ENCODE measurements at regions not wholly inside any gene's neighbourhood (a gene's known extent, or its start where the extent isn't known, plus 50 kb on each side); places are given as distances from the start of the nearest gene placed in this dataset.

DNA sequence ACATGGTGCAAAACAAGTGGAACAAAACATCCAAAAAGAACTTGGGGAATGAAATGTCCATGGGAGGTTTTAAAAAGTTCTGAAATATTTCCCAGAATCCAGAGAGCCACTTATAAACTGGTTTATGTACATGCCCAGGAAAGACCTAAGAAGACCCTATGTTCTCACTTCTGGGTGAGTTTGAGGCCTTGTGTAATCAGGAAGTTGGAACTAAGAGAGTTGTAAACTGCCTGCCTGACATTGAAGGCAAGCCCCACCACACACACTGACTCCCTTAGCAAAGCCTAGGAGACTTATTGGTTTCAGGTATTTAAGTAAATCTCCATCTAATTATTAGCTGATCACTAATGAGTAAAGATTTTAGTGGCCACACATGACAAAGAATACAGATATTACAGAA is 142.5 kb downstream of the LRIG3 start:
- no peak for TF ChIP-seq POLR2A (IDR thresholded peaks at IDR 0.05; ENCODE audit: low read length)
- no peak for TF ChIP-seq GATA1 (IDR thresholded peaks at IDR 0.05; ENCODE audit: low read depth, low read length)

All from erythroblast (primary cell).